ENCODE measurements at regions not wholly inside any gene's neighbourhood (a gene's known extent, or its start where the extent isn't known, plus 50 kb on each side); places are given as distances from the start of the nearest gene placed in this dataset.

DNA sequence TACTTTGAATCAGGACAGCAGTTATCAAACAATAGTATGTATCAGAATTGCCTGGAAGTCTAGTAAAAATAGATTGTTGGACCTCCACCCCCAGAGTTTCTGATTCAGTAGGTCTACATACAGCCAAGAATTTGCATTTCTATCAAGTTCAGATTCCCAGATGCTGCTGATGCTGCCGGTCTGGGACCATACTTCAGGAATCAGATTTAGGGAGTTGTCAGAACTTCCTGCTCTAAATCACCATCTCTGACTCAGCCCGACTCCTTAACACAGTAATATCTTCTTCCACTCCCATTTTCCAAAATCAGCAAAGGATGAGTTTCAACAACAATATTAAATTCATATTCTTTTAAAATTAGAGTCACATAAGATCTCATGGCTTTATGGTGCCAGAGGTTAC is 227.2 kb upstream of the TMEM161B start:
- POLR2A ChIA-PET: no interaction called here
- TF ChIP-seq ZNF512 (CRISPR knock-in tag; IDR thresholded peaks at IDR 0.05; ENCODE audit: borderline replicate concordance) (no peak), NR1H2 (CRISPR knock-in tag; IDR thresholded peaks at IDR 0.05) (no peak), FOXP1 (CRISPR knock-in tag; IDR thresholded peaks at IDR 0.05; ENCODE audit: borderline replicate concordance) (no peak), ATF6 (CRISPR knock-in tag; IDR thresholded peaks at IDR 0.05) (no peak), EMX1 (CRISPR knock-in tag; IDR thresholded peaks at IDR 0.05) (no peak), AFF4 (CRISPR knock-in tag; IDR thresholded peaks at IDR 0.05; ENCODE audit: borderline replicate concordance) (no peak), ZNF425 (CRISPR knock-in tag; conservative IDR thresholded peaks at IDR 0.05) (no peak), ZNF219 (CRISPR knock-in tag; IDR thresholded peaks at IDR 0.05; ENCODE audit: borderline replicate concordance) (no peak), HMGXB4 (CRISPR knock-in tag; IDR thresholded peaks at IDR 0.05) (no peak), MXD4 (CRISPR knock-in tag; IDR thresholded peaks at IDR 0.05; ENCODE audit: borderline replicate concordance) (no peak), ZBTB43 (CRISPR knock-in tag; IDR thresholded peaks at IDR 0.05) (no peak)
- TF ChIP-seq, protein P1, sequence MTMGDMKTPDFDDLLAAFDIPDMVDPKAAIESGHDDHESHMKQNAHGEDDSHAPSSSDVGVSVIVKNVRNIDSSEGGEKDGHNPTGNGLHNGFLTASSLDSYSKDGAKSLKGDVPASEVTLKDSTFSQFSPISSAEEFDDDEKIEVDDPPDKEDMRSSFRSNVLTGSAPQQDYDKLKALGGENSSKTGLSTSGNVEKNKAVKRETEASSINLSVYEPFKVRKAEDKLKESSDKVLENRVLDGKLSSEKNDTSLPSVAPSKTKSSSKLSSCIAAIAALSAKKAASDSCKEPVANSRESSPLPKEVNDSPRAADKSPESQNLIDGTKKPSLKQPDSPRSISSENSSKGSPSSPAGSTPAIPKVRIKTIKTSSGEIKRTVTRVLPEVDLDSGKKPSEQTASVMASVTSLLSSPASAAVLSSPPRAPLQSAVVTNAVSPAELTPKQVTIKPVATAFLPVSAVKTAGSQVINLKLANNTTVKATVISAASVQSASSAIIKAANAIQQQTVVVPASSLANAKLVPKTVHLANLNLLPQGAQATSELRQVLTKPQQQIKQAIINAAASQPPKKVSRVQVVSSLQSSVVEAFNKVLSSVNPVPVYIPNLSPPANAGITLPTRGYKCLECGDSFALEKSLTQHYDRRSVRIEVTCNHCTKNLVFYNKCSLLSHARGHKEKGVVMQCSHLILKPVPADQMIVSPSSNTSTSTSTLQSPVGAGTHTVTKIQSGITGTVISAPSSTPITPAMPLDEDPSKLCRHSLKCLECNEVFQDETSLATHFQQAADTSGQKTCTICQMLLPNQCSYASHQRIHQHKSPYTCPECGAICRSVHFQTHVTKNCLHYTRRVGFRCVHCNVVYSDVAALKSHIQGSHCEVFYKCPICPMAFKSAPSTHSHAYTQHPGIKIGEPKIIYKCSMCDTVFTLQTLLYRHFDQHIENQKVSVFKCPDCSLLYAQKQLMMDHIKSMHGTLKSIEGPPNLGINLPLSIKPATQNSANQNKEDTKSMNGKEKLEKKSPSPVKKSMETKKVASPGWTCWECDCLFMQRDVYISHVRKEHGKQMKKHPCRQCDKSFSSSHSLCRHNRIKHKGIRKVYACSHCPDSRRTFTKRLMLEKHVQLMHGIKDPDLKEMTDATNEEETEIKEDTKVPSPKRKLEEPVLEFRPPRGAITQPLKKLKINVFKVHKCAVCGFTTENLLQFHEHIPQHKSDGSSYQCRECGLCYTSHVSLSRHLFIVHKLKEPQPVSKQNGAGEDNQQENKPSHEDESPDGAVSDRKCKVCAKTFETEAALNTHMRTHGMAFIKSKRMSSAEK (CRISPR knock-in tag; IDR thresholded peaks at IDR 0.05; ENCODE audit: borderline replicate concordance): no peak
- DNase-seq (ENCODE audit: low spot score) (no peak), ATAC-seq (no peak)
- Mint-ChIP-seq H3K9me3 (no peaks in the 10 kb centered on the region), H3K4me1 (peaks cover 8% of the 10 kb centered on the region), H3K27ac (no peak overlapping the region), H3K27me3 (ENCODE audit: low read depth) (peaks cover 5% of the 10 kb centered on the region), H3K4me3 (no peak overlapping the region), H3K36me3 (no peaks in the 10 kb centered on the region)
- CTCF ChIA-PET: no interaction called here
